WTC11 (cell line): ENCODE measurements at regions not wholly inside any gene's neighbourhood (a gene's known extent, or its start where the extent isn't known, plus 50 kb on each side); places are given as distances from the start of the nearest gene placed in this dataset.

Experiments used
- ARID4B ChIP-seq: sonication (generic); formaldehyde crosslinking; IDR thresholded peaks from 2 replicates; pipeline ENCODE4 v1.8.0; 2023; ENCODE audit warnings: missing genetic modification reagents, mild to moderate bottlenecking, borderline replicate concordance
- ATF2 ChIP-seq: sonication (generic); formaldehyde crosslinking; IDR thresholded peaks from 2 replicates; pipeline ENCODE4 v1.8.1; 2022; ENCODE audit warnings: low read depth, missing genetic modification reagents, borderline replicate concordance
- CDX4 ChIP-seq: fragments of 250-450 bp; sonication (Bioruptor Pico); IDR thresholded peaks from 2 replicates; pipeline ENCODE4 v1.9.0; 2021; ENCODE audit warnings: moderate library complexity, mild to moderate bottlenecking, inconsistent platforms, borderline replicate concordance
- CREM ChIP-seq: sonication (generic); formaldehyde crosslinking; IDR thresholded peaks from 2 replicates; pipeline ENCODE4 v1.8.1; 2022; ENCODE audit warnings: mild to moderate bottlenecking, missing genetic modification reagents, moderate library complexity
- CTCF ChIP-seq: fragments of 200-600 bp; IDR thresholded peaks from 2 replicates; pipeline ENCODE4 v1.8.0; 2022; ENCODE audit warnings: antibody characterized with exemption
- E2F4 ChIP-seq: sonication (generic); formaldehyde crosslinking; IDR thresholded peaks from 2 replicates; pipeline ENCODE4 v1.8.1; 2022; ENCODE audit warnings: low read depth, mild to moderate bottlenecking, moderate library complexity, missing genetic modification reagents, borderline replicate concordance
- ELF4 ChIP-seq: sonication (generic); formaldehyde crosslinking; IDR thresholded peaks from 2 replicates; pipeline ENCODE4 v1.8.1; 2022; ENCODE audit warnings: low read depth, mild to moderate bottlenecking, moderate library complexity, missing genetic modification reagents
- EMX1 ChIP-seq: fragments of 250-450 bp; sonication (Bioruptor Pico); IDR thresholded peaks from 2 replicates; pipeline ENCODE4 v1.8.0; 2021; ENCODE audit warnings: mild to moderate bottlenecking
- ETV6 ChIP-seq: sonication (generic); formaldehyde crosslinking; IDR thresholded peaks from 2 replicates; pipeline ENCODE4 v1.8.1; 2022; ENCODE audit warnings: mild to moderate bottlenecking, missing genetic modification reagents
- HMGA2 ChIP-seq: fragments of 250-450 bp; sonication (Bioruptor Pico); IDR thresholded peaks from 2 replicates; pipeline ENCODE4 v1.4.0; 2021; ENCODE audit warnings: mild to moderate bottlenecking, moderate library complexity
- JUN ChIP-seq: sonication (generic); formaldehyde crosslinking; IDR thresholded peaks from 2 replicates; pipeline ENCODE4 v1.8.0; 2023; ENCODE audit warnings: mild to moderate bottlenecking, missing genetic modification reagents
- MLX ChIP-seq: sonication (generic); formaldehyde crosslinking; IDR thresholded peaks from 2 replicates; pipeline ENCODE4 v1.8.1; 2023; ENCODE audit warnings: mild to moderate bottlenecking, missing genetic modification reagents, moderate library complexity
- NFE2L1 ChIP-seq: sonication (generic); formaldehyde crosslinking; IDR thresholded peaks from 2 replicates; pipeline ENCODE4 v1.8.1; 2023; ENCODE audit warnings: missing genetic modification reagents
- NR1H2 ChIP-seq: sonication (generic); formaldehyde crosslinking; IDR thresholded peaks from 2 replicates; pipeline ENCODE4 v1.9.0; 2021; ENCODE audit warnings: mild to moderate bottlenecking, moderate library complexity, missing genetic modification reagents
- NR2C2 ChIP-seq: sonication (generic); formaldehyde crosslinking; IDR thresholded peaks from 2 replicates; pipeline ENCODE4 v1.8.0; 2022; ENCODE audit warnings: mild to moderate bottlenecking, missing genetic modification reagents
- SMAD3 ChIP-seq: sonication (generic); formaldehyde crosslinking; IDR thresholded peaks from 2 replicates; pipeline ENCODE4 v1.8.0; 2022; ENCODE audit warnings: missing genetic modification reagents, mild to moderate bottlenecking, borderline replicate concordance
- SMAD4 ChIP-seq: sonication (generic); formaldehyde crosslinking; IDR thresholded peaks from 2 replicates; pipeline ENCODE4 v1.8.0; 2022; ENCODE audit warnings: mild to moderate bottlenecking, missing genetic modification reagents
- SP1 ChIP-seq: sonication (generic); formaldehyde crosslinking; conservative IDR thresholded peaks from 2 replicates; pipeline ENCODE4 v1.8.1; 2022; ENCODE audit warnings: missing genetic modification reagents
- TEAD1 ChIP-seq: sonication (generic); formaldehyde crosslinking; IDR thresholded peaks from 2 replicates; pipeline ENCODE4 v1.8.0; 2022; ENCODE audit warnings: mild to moderate bottlenecking, missing genetic modification reagents
- TEAD4 ChIP-seq: sonication (generic); formaldehyde crosslinking; IDR thresholded peaks from 2 replicates; pipeline ENCODE4 v1.8.0; 2022; ENCODE audit warnings: mild to moderate bottlenecking, missing genetic modification reagents
- TP53 ChIP-seq: sonication (generic); formaldehyde crosslinking; IDR thresholded peaks from 2 replicates; pipeline ENCODE4 v1.8.1; 2023; ENCODE audit warnings: mild to moderate bottlenecking, missing genetic modification reagents
- ZNF396 ChIP-seq: fragments of 250-450 bp; sonication (Bioruptor Pico); IDR thresholded peaks from 2 replicates; pipeline ENCODE4 v1.8.0; 2021; ENCODE audit warnings: mild to moderate bottlenecking, moderate library complexity, borderline replicate concordance
- ZNF423 ChIP-seq: fragments of 250-450 bp; sonication (Bioruptor Pico); IDR thresholded peaks from 2 replicates; pipeline ENCODE4 v2.1.2; 2022; ENCODE audit warnings: mild to moderate bottlenecking, moderate library complexity
- ZNF532 ChIP-seq: fragments of 250-450 bp; sonication (Bioruptor Pico); IDR thresholded peaks from 2 replicates; pipeline ENCODE4 v1.9.0; 2021; ENCODE audit warnings: mild to moderate bottlenecking, borderline replicate concordance

- TF ChIP-seq CTCF (peak; percentile 23), TEAD4 (CRISPR knock-in tag) (peak; percentile 83), ATF2 (CRISPR knock-in tag) (no peak), CREM (CRISPR knock-in tag) (peak; percentile 76; the same call in 1 of the 2 replicates), TEAD1 (CRISPR knock-in tag) (0 out of 2 replicates have a peak, but pooled peaks have one; percentile 80), ZNF423 (CRISPR knock-in tag) (peak; percentile 28; the same call in 1 of the 2 replicates), ARID4B (CRISPR knock-in tag) (peak; percentile 71), SMAD4 (CRISPR knock-in tag) (peak; percentile 79; the same call in 1 of the 2 replicates), HMGA2 (CRISPR knock-in tag) (no peak), SP1 (CRISPR knock-in tag) (peak; percentile 52), E2F4 (CRISPR knock-in tag) (0 out of 2 replicates have a peak, but pooled peaks have one; percentile 38), JUN (CRISPR knock-in tag) (peak; percentile 81; the same call in 1 of the 2 replicates), SMAD3 (peak; percentile 94), NR2C2 (CRISPR knock-in tag) (no peak), ZNF532 (no peak), ZNF396 (no peak), ETV6 (CRISPR knock-in tag) (peak; percentile 79), CDX4 (CRISPR knock-in tag) (no peak), NFE2L1 (0 out of 2 replicates have a peak, but pooled peaks have one; percentile 34), TP53 (peak; percentile 78; the same call in 1 of the 2 replicates), NR1H2 (CRISPR knock-in tag) (0 out of 2 replicates have a peak, but pooled peaks have one; percentile 38), ELF4 (no peak), MLX (CRISPR knock-in tag) (no peak; the same call in 1 of the 2 replicates), EMX1 (no peak)
These were observed 167.0 kb downstream of the BUD13 start (continued) for GRCh38 chr11:116605543-116606459.
